Hepatocyte (in vitro differentiated cells): ENCODE measurements at regions not wholly inside any gene's neighbourhood (a gene's known extent, or its start where the extent isn't known, plus 50 kb on each side); places are given as distances from the start of the nearest gene placed in this dataset.

ENCODE experiments used
- DNase-seq: peaks from one replicate; pipeline ENCODE4 v3.0.0-alpha.2; 2016; ENCODE audit warnings: low spot score
- H2AFZ ChIP-seq: fragments of 200-600 bp; sonication (generic); 2 replicates; pipeline ENCODE4 v1.6.0; 2016; ENCODE audit warnings: antibody characterized with exemption, mild to moderate bottlenecking
- H3K27ac ChIP-seq: fragments of 200-600 bp; sonication (generic); 2 replicates; pipeline ENCODE4 v1.5.1; 2016; ENCODE audit warnings: mild to moderate bottlenecking
- H3K27me3 ChIP-seq: fragments of 200-600 bp; sonication (generic); 2 replicates; pipeline ENCODE4 v1.6.1; 2016
- H3K36me3 ChIP-seq: fragments of 200-600 bp; sonication (generic); replicated peaks from 2 replicates; pipeline ENCODE4 v1.5.1; 2016; ENCODE audit warnings: low read depth; ENCODE audit not compliant: insufficient read depth
- H3K4me1 ChIP-seq: fragments of 200-600 bp; sonication (generic); 2 replicates; pipeline ENCODE4 v1.5.1; 2016; ENCODE audit warnings: mild to moderate bottlenecking, moderate library complexity; ENCODE audit not compliant: insufficient read depth
- H3K4me2 ChIP-seq: fragments of 200-600 bp; sonication (generic); 2 replicates; pipeline ENCODE4 v1.6.0; 2016
- H3K4me3 ChIP-seq: fragments of 200-600 bp; sonication (generic); 2 replicates; pipeline ENCODE4 v1.5.1; 2016; ENCODE audit warnings: mild to moderate bottlenecking
- H3K79me2 ChIP-seq: fragments of 200-600 bp; sonication (generic); 2 replicates; pipeline ENCODE4 v1.6.0; 2017; ENCODE audit warnings: mild to moderate bottlenecking
- H3K9me2 ChIP-seq: fragments of 200-600 bp; sonication (generic); replicated peaks from 2 replicates; pipeline ENCODE4 v1.6.0; 2017; ENCODE audit warnings: mild to moderate bottlenecking; ENCODE audit not compliant: insufficient read depth
- H3K9me3 ChIP-seq: fragments of 200-600 bp; sonication (generic); 2 replicates; pipeline ENCODE4 v1.5.1; 2016; ENCODE audit warnings: low read depth, mild to moderate bottlenecking
- H4K20me1 ChIP-seq: fragments of 200-600 bp; sonication (generic); 2 replicates; pipeline ENCODE4 v1.6.0; 2016; ENCODE audit warnings: mild to moderate bottlenecking; ENCODE audit not compliant: insufficient read depth, poor library complexity, severe bottlenecking
- CTCF ChIP-seq: fragments of 200-600 bp; sonication (generic); IDR thresholded peaks from 2 replicates; pipeline ENCODE4 v1.5.1; 2016; ENCODE audit warnings: antibody characterized with exemption, mild to moderate bottlenecking; ENCODE audit not compliant: poor library complexity
- EZH2 ChIP-seq: fragments of 200-600 bp; sonication (generic); IDR thresholded peaks from 2 replicates; pipeline ENCODE4 v1.6.1; 2016; ENCODE audit warnings: antibody characterized with exemption, mild to moderate bottlenecking, borderline replicate concordance
- EZH2phosphoT487 ChIP-seq: fragments of 200-600 bp; sonication (generic); IDR thresholded peaks from one replicate; pipeline ENCODE4 v1.6.1; 2018; ENCODE audit warnings: antibody characterized with exemption, mild to moderate bottlenecking, low read depth, moderate library complexity; ENCODE audit not compliant: unreplicated experiment, severe bottlenecking
- WGBS: methylation state at CpG from one replicate; pipeline ENCODE4 v1.1.6; 2016; ENCODE audit warnings: low lambda C conversion rate; ENCODE audit errors: missing lambda C conversion rate; 5-methylcytosine and 5-hydroxymethylcytosine counted together

DNA sequence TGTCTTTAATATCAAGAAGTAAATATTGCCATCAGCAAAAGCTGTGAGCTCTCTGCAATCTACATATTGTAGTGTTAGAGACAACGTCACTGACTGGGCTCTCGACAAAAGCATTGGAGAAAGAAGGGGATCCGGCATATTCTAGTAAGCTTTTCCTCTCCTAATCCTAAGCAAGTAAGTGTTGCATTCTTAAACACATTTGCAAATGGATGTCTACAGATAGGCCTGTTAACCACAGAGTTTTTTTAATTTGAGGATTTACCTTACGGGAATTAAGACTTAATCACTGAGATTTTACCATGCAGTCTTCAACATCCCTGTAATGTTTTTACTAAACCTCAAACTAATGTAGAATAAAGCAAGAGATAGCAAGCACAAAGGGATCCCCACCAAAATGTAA, 426.5 kb upstream of the CAMK1G start:
- no peaks in the 10 kb centered on the region for H4K20me1 ChIP-seq
- TF ChIP-seq EZH2phosphoT487 = no peak
- no peak for TF ChIP-seq CTCF
- no peak for TF ChIP-seq EZH2
- no peak overlapping the region for H3K4me3 ChIP-seq
- H3K4me1 ChIP-seq = peaks cover 8% of the 10 kb centered on the region
- no peaks in the 10 kb centered on the region for H3K9me2 ChIP-seq
- no peak overlapping the region for H3K27ac ChIP-seq
- 83% methylated on average over 4 of the region's 4 CpGs for WGBS
- H3K27me3 ChIP-seq = no peaks in the 10 kb centered on the region
- no peaks in the 10 kb centered on the region for H3K36me3 ChIP-seq
- H2AFZ ChIP-seq = no peak overlapping the region
- DNase-seq = no peak
- no peak overlapping the region for H3K4me2 ChIP-seq
- no peaks in the 10 kb centered on the region for H3K9me3 ChIP-seq
- no peaks in the 10 kb centered on the region for H3K79me2 ChIP-seq

- Histone ChIP-seq H3K4me2 (no peak overlapping the region), H3K27ac (no peak overlapping the region), H3K4me3 (no peak overlapping the region), H3K9me3 (no peaks in the 10 kb centered on the region), H3K27me3 (no peaks in the 10 kb centered on the region), H2AFZ (no peak overlapping the region), H3K79me2 (no peaks in the 10 kb centered on the region), H4K20me1 (no peaks in the 10 kb centered on the region), H3K9me2 (no peaks in the 10 kb centered on the region), H3K4me1 (peaks cover 8% of the 10 kb centered on the region), H3K36me3 (no peaks in the 10 kb centered on the region)
- TF ChIP-seq EZH2phosphoT487 (no peak), EZH2 (no peak), CTCF (no peak)
- WGBS = 58% methylated on average over 5 of the region's 5 CpGs
- no peak for DNase-seq
Measured at GRCh38 chr1:209157546-209158249, 425.8 kb upstream of the CAMK1G start.

DNA sequence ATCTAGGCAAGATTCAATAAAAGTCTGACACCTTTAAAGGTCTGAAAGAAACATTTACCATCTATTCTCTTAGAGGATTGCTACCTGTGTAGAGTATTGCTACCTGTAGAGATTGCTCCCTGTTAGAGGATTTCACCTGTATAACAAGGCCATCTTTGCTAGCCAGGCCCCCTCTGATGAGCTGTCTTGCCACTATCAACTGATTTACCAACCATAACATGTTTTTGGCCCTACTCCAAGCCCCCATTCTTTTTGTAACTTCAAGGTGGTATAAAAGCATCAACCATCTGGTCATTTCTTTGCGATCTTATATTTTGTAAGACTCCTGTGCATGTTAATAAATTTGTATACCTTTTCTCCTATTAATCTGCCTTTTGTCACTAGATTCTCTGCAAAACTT, 424.7 kb upstream of the CAMK1G start:
- Histone ChIP-seq H3K4me3 (no peak overlapping the region), H3K27ac (no peak overlapping the region), H3K9me2 (no peaks in the 10 kb centered on the region), H4K20me1 (no peaks in the 10 kb centered on the region), H3K9me3 (no peaks in the 10 kb centered on the region), H3K27me3 (no peaks in the 10 kb centered on the region), H3K79me2 (no peaks in the 10 kb centered on the region), H3K36me3 (no peaks in the 10 kb centered on the region), H3K4me2 (no peak overlapping the region), H3K4me1 (peaks cover 8% of the 10 kb centered on the region), H2AFZ (no peak overlapping the region)
- no peak for TF ChIP-seq EZH2phosphoT487
- TF ChIP-seq CTCF = no peak
- TF ChIP-seq EZH2 = no peak
- 94% methylated on average over 1 of the region's 1 CpG for WGBS
- no peak for DNase-seq

DNA sequence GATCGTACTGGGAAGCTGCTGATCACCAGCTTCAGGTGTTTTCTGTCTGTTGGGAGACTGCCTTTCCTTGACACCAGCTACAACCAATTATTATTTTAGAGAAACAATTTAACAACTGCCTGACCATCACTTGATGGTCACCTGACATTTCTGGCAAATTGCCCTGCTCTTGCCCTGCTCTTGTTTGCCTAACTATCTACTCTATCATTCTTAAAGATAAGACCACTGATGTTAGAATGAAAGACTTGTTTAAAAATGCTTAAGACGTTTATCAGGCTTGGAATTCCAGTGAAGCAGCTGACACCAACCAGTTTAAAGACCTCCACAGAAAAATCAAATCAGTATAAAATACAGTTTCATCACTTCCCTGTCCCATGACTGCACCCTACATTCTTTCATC, 423.3 kb upstream of the CAMK1G start:
- TF ChIP-seq EZH2phosphoT487 (no peak), CTCF (no peak), EZH2 (no peak)
- Histone ChIP-seq H3K4me1 (peaks cover 8% of the 10 kb centered on the region), H3K9me3 (no peaks in the 10 kb centered on the region), H3K4me2 (peak overlapping the region; percentile 4), H4K20me1 (no peaks in the 10 kb centered on the region), H3K27me3 (no peaks in the 10 kb centered on the region), H3K36me3 (no peaks in the 10 kb centered on the region), H3K4me3 (no peak overlapping the region), H3K9me2 (no peaks in the 10 kb centered on the region), H3K79me2 (no peaks in the 10 kb centered on the region), H2AFZ (no peak overlapping the region), H3K27ac (no peak overlapping the region)
- 34% methylated on average over 2 of the region's 2 CpGs for WGBS
- peak; percentile 18 for DNase-seq
